ENCODE measurements at regions not wholly inside any gene's neighbourhood (a gene's known extent, or its start where the extent isn't known, plus 50 kb on each side); places are given as distances from the start of the nearest gene placed in this dataset.
"Not testable (repeated sequence)": the region's sequence is repeated elsewhere in the genome, so short reads cannot be mapped to it uniquely, and the experiment has no call there.

DNA sequence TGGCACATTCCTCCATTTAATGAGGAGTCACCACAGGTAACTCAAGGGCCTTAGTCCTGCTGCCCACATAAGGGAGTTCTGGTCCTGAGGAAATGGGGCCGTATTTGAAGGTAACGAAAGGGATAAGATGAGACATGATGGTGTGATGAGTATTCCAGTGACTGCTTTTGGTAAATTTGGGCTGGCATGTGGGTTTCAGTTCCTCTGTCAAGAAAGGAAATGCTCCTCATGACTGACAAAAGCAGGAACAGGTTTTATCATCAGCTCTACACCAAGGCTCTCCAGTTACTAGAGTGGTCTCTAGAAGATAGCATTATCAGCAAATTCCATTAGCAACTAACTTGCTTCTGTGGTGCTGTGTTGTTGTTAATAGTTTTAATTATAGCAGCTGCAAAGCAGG, 161.8 kb upstream of the PTPN20 start:
- DNase-seq, result not testable (repeated sequence)

DNA sequence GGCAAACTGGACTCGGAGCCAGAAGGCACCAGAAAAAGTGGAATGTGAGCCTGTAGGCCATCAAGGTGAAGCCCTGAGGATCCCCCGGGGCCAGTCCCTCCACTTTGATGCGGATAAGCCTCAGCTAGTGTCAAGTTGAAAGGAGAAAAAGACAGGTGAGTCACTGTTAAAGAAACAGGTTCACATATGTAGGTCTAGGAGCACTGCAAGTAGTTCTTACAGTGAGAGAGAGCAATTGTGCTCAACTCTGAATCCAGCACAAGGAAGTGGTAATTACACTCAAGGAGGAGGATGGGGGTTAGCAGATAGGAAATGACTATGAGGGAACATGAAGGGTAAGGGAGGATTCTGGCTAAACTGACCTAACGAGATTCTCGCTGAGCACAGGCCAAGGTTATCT, 157.5 kb upstream of the PTPN20 start:
- not testable (repeated sequence) for DNase-seq

DNA sequence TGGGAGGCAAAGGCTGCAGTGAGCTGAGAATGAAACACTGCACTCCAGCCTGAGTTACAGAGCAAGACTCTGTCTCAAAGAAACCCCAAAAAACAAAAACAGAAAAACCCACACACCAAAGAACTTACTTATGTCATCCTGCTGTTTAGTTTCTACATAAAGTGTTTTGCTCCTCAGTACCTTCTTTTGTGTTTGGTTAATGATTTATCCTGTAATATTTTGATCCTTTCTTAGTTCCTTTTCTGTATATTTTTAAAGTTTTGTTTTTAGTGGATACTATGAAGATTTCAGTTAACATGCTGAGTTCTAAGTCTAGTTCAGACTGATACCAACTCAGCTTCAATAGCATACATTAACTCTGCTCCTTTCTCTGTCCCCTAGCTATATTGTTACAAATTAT, 149.8 kb upstream of the PTPN20 start:
- not testable (repeated sequence) for DNase-seq

DNA sequence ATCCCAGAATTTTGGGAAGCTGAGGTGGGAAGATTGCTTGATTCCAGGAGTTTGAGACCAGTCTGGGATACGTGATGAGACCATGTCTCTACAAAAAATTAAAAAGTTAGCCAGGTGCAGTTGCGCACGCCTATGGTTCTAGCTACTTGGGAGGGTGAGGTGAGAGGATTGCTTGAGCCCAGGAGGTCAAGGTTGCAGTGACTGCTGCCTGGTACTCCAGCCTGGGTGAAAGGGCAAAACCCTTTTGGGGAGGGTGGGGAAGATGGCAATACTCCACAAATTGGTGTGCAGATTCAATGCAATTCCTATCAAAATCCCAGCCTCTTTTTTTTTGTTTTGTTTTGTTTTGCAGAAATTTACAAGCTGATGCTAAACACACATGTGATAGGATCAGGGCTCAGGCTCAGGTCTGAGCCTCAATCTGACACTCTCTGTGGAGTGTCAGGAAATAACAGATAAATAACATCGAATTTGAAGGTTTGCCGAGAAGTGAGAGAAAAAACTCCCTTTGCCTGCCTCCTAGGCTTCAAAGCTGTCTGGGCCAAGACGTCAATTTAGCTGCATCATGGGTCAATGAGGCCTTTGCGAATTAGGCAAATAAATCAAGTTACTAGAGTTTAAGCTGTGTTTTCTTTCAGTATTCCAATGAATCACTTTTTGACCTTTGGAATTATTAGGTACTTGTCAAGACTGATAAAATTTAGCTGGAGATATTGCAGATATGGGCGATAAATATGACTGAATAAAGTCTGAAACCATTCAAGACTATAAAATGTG, 142.5 kb upstream of the PTPN20 start:
- not testable (repeated sequence) for DNase-seq

DNA sequence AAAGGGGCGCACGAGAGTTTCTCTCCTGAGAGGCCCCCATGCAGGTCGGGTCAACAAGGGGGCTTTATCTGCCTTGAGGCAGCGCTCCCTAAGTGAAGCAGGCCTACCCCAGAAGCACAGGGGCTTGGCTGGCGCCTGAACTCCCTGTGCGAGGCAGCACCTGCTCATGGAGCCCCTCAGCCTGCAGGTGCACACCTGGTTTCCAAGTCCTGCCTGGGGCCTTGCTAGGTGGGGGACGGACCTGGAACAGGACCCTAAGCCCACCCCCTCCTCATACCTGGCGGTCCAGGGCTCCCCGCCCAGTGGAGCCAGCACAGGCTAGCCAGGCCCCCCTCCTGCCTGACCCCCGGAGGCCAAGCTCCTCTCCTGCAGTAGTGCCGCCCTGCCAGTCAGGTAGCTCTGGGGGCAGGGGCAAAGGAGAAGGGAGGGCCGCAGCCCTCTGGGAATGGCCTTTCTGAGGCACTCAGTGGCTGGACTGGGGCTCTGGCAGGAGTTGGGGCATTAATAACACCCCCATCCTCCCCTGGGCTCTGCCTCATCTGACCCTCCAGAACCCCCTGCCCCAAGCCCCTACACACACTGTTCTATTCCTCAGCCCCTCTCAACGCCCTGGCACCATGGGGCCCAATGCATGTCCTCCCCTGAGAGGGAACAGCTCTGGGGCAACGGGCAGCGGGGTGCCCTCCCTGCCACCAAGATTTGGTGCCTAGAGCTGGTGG, 137.9 kb upstream of the PTPN20 start:
- DNase-seq, result not testable (repeated sequence)

DNA sequence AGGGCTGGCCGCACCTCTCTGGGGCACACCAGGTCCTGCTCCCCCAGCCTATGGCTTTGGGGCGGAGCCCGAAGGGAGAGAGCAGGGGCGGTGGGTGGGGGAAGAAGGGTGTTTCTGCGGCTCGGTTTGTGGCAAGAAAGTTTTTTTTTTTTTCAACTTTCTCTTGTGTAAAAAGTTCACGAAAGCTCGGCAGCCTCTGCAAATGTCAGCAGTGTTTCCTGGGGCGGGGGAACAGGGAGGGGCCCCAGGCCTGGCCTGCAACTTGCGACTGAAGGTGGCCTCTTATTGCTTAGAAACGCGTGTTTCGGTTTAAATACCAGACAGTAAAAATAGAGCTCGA, 137.4 kb upstream of the PTPN20 start:
- DNase-seq, result not testable (repeated sequence)

DNA sequence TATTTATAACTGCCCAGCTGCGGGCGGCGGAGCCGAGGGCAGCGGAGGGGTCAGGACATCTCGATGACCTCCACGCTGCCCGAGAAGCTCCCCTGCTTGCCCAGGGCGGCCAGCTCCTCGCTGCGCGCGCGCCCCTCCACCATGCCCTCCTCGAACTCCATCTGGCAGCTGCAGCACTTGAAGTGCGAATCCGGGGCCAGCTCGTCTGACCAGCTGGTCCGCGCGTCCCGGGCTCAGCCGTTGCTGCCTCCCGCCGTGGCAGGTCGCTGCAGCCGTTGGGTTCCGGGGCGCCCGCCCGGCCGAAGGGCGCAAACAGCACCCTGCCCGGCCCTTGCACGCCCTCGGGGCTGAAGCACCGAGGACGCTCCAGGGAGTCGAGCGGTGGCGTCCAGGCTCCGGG, 136.9 kb upstream of the PTPN20 start:
- DNase-seq, result not testable (repeated sequence)

DNA sequence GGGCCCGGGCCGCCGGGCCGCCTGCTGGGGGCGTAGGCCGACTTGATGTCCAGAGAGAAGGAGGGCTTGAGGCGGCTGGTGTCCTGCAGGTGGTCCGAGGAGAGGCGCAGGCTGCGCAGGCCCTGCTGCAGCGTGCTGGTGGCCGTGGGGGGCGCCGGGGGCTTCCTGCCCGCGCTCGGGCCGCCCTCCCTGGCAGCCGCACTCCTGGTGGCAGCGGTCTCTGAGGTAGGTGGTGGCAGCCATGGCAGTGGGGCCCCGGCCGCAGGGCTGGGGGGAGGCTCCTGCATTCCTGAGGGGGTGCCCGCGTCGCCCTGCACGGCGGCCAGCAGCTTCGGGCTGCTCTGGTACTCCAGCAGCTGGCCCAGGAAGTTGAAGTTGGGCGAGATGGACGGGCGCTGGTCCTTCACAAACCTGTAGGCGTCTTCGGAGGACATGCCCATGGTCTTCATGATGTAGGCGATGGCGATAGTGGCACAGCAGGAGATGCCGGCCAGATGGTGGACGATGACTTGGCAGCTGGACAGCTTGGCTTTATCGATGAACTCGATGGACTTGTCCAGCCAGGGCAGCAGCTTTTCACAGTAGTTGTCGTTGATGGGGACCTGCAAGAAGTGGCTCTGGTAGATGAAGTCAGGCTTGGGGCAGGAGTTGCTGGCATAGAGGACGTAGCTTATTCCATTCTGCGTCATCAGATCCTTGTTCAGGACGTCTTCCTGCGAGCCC, 136.1 kb upstream of the PTPN20 start:
- DNase-seq, result not testable (repeated sequence)

DNA sequence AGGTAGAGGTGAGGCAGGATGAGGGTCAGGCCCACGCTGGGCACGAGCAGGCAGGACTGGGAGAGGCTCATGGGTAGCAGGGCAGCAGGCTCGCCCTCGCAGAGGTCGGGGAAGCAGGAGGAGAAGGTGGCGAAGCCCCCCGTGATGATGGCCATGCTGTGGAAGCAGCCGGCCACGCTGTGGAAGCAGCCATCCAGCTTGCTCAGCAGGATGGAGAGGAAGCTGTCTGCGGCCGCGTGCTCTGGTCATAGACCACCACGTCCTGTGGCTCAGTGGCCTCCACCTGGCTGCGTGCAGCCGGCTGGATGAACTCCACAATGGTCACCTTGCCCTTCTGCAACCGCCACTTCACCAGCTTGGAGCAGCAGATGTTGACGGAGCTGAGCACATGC, 135.6 kb upstream of the PTPN20 start:
- DNase-seq, result not testable (repeated sequence)

DNA sequence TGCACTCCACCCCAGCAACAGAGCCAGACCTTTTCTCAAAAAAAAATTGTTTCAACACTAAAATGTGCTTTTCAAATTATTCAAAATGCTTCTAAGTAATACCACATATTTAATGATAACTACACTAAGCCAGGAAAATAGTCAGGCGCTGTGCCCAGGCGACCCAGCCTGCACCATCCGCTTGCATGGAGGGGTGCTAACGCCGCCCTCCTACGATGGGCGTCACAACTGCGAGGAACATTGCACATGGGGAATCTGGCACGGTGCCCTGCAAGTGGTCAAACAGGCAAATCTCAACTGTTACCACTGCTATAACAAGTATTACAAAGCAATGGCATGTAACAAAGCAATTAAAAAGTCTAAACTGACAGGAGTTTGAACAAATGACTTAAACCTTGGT, 131.7 kb upstream of the PTPN20 start:
- DNase-seq, result not testable (repeated sequence)

DNA sequence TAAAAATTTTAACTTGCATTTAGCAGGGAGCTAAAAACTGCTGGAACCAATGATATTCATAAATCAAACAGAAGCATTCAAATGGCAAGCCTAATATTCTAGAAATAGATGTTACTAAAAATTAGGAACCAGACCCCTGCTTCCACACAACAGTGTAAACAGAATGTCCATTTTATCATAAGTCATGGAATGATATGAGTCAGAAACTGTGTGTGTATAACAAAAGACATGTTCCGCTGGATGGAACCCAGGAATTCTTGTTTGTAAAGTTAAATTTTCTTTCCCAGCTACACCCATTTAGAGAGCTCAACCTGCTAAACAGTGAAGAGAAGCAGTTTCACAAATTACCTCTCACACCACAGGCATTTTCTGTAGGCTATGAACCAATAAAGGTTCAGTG, 131.1 kb upstream of the PTPN20 start:
- not testable (repeated sequence) for DNase-seq

DNA sequence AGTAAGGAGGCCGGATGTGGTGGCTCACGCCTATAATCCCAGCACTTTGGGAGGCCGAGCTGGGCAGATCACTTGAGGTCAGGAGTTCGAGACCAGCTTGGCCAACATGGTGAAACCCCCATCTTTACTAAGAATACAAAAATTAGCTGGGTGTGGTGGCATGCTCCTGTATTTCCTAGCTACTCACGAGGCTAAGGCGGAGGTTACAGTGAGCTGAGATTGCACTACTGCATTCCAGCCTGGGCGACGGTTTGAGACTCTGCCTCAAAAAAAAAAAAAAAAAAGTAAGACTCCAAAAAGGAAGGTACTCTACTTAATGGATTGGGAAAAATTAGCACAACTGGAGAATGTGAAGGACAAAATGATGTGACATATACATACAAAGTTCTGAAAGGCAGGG, 130.2 kb upstream of the PTPN20 start:
- DNase-seq, result not testable (repeated sequence)

DNA sequence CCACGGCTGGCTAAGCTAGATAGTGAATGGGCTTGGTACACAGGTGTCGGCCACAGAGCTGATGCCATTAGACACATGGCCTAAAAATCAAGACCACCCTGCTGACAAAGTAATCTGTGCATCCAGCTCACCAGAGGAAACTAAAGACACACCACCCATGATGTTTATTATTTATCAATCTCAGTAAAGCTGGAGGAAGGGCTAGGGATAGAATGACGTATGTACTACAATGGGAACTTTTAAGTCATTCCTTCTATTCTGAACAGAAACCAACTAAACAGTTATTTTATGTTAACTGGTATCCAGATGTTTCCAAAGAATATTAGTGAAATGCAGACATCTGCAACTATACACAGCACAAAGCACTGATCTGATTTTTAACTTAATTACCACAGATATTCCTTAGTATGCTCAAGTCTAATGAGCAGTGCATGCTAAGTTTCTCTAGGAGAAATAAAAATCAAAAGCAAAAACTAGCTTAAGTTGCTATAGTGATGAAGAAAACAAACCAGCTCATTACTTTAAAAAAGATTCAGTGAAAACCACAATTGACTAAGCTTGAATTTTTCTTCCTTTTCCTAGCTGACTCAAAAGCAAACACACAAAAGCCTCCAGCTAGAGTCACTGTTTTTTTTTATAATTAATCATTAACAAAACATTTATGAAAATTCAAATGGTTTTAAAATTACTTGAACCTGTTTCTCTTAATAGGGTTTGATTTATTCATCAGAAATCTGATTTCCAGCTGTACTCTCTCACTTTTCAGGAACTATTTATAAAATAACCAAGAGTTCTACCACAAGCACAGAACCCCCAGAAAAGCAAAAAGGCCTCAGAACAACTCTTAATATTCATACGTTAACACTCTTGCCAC, 129.0 kb upstream of the PTPN20 start:
- DNase-seq, result not testable (repeated sequence)

DNA sequence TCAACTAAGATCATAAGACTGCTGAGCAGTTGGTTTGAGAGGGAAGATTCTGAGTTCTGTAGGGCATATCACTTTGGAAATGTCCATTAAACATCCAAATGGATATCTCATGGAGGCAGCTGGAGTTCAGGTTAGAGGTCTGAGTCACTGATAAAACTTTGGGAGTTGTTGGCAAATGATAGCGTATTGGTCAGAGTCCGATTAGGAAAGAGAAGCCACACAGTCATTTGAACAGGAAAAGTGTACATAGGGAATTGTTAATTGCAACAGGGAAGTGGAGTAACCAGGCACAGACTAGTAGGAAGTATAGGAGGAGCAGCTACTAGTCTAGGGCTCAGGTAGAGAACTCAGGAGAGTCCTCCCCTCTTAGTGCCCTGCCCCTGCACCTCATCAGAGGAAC, 126.6 kb upstream of the PTPN20 start:
- not testable (repeated sequence) for DNase-seq

DNA sequence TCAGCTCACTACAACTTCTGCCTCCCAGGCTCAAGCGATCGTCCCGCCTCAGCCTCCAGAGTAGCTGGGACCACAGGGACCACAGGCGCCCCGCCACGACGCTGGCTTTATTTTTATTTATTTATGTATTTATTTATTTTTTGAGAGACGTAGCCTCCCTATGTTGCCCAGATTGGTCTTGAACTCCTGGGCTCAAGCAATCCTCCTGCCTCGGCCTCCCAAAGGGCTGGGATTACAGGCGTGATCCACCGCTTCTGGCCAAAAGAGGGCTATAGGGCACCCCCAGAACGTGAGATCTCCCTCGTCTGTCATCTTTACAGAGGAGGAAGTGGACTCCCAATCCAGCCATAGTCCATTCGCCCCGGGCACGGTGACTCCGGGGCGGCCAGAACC, 125.1 kb upstream of the PTPN20 start:
- DNase-seq, result not testable (repeated sequence)

DNA sequence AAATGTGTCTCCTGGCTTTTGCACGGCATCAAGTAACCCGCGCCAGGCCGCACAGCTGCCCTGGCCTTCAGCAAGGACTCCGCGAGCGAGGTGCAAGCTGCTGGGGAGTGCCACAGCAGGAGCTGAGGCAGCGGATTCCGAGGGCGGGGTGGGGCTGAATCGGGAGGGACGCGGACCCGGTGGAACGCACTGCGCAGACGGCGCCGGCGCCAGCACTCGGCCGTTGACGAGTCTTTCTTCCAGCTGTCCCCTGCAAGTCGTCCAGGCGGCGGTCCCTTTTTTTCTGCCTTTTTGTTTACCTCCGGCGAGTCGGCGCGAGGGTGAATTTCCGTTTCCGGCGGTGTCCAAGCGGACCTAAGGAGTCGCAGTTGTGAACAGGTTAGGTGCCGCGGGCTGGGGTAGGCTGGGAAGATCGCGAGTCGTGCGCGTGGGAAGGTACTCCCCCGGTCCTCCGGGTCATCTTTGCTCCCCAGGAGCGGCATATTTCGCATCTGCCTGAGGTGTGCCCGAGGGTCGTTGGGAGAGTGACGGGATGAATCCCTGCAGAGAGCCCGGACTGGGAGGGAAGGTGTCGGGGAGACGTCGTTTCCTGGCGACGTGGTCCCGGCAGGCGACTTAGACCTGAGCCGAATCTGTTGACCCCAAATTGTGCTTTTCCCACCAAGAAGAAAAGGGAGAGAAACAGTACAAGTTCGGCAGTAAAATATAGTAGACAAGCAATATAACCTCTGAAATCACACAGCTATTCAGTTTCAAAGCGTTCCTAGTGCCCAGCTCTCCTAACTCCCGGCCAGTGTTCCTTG, 124.5 kb upstream of the PTPN20 start:
- peak; percentile 31 for DNase-seq

DNA sequence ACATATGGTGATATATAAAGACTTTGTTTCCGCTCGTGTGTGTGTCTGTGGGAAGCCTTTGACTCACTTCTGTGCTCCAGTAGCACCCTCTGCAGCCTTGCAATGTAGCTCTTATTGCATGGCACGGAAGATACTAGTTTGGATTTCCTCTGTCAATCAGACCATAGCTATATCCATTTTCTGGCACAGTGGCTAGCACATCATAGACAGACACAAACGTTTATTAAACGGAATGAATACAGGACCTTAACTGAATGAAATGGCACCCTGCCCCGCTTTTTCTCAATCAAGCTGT, 124.0 kb upstream of the PTPN20 start:
- no peak for DNase-seq

DNA sequence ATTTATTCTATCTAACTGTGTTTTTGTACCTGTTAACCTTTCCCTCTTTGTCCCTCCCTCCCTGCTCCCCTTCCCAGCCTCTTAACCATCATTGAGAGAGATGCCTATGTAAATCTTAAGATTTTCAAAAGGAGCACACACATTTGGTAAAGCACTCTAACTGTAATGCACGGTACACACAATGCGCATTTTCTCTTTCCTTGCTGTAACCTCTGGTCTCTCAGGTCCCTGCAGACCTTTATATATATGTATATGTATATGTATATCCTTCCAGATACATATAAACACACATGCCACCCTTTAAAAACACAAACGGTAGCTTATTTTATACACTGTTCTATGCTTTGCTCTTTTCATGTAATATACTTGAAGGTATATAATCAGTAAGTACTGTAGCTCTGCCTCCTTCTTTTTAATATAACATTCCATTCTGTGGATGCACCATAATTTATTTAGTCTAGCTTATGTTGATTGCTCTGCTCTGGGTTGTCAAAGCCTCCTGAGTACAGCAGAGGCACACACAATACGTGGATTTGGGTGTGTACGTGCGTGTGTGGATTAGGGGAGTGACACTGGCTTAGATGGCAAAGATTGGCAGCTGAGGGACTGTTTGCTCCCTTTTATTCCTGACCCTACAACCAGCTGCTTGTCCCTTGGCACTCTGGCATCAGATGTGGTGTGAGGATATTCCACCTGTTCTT, 118.4 kb upstream of the PTPN20 start:
- DNase-seq, result not testable (repeated sequence)

DNA sequence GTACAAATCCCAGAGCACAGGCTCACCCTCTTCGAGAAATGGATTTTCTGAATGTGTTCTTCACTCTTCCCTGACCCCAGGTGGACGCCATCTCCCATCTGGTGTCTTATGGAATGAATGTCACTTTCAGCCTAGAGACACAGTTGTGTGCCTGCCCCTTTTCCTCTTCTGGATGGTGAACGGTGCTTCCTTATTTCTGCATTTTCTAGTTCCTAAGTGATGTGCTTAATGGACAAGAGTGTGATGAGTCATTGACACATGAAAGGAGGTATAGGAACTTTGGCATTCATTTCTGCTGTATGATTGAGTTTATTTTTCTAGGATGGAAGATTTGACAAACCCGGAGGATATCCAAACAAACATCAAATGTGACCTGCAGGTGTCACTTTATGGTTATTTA, 114.9 kb upstream of the PTPN20 start:
- not testable (repeated sequence) for DNase-seq

DNA sequence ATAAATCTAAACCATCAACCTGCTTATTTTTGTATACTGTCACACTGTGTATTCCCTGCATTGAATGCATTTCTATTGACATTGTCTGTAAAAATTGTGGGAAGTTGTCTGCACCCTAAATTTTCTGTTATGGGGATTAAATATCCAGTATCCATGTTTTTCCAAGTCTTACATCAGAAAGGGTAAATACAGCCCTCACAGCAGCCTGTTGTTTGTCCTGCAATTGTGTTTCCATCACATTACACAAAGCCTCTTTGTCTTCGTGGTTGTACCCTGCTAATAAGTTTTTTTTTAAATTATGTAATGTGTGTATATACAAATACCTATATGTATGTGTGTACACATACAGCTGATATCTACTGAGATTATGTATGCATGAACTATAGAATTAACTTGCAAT, 109.2 kb upstream of the PTPN20 start:
- not testable (repeated sequence) for DNase-seq

DNA sequence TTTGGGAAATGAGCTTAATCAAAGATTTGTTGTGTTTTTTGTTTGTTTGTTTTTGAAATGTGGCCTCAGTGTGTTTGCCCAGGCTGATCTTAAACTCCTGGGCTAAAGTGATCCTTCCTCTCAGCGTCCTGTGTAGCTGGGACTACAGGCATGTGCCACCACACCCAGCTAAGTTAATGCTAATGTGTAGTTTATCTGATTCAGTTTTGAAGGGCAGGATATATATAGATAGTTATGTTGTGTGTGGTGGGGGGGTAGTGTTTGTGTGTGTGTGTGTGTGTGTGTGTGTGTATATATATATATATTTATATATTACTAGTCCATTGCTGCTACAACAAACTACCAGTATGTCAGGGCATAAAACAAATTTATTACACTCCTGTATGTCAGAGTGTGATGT, 108.1 kb upstream of the PTPN20 start:
- DNase-seq, result not testable (repeated sequence)
